ENCODE measurements at regions not wholly inside any gene's neighbourhood (a gene's known extent, or its start where the extent isn't known, plus 50 kb on each side); places are given as distances from the start of the nearest gene placed in this dataset.

- TF ChIP-seq POLR2A (IDR thresholded peaks at IDR 0.05; ENCODE audit: extremely low read depth, insufficient read length) = no peak
- TF ChIP-seq CTCF (IDR thresholded peaks at IDR 0.05; ENCODE audit: low read depth, low read length) = no peak
Observed at GRCh38 chr6:40000964-40001515, 66.8 kb upstream of the MOCS1 start.

All from NB4 (cell line).